GM20431 (cell line): ENCODE measurements at regions not wholly inside any gene's neighbourhood (a gene's known extent, or its start where the extent isn't known, plus 50 kb on each side); places are given as distances from the start of the nearest gene placed in this dataset.

Experiments
- in situ Hi-C: fragments of 300-500 bp; cut with MseI, MboI; formaldehyde crosslinking; loops from one replicate; pipeline ENCODE4 v1.15.0; 2020; ENCODE audit warnings: low sequenced_read_pairs; ENCODE audit not compliant: unreplicated experiment

GRCh38 chr6:113643407-113643770 lies 213.8 kb upstream of the MARCKS start:
- in situ Hi-C loops = no loop called here

- in situ Hi-C loops = no loop called here
Measured at GRCh38 chr6:113644861-113645575, 212.1 kb upstream of the MARCKS start.

- in situ Hi-C loops = no loop called here
Measured at GRCh38 chr6:113645576-113645970, 211.6 kb upstream of the MARCKS start.

- in situ Hi-C loops = no loop called here
Measured at GRCh38 chr6:113645986-113646385, 211.2 kb upstream of the MARCKS start.

- in situ Hi-C loops = no loop called here
Measured at GRCh38 chr6:113646701-113647100, 210.4 kb upstream of the MARCKS start.

GRCh38 chr6:113647143-113647889 lies 209.8 kb upstream of the MARCKS start:
- in situ Hi-C loops = no loop called here

GRCh38 chr6:113648698-113649097 lies 208.4 kb upstream of the MARCKS start:
- in situ Hi-C loops = no loop called here

- in situ Hi-C loops = no loop called here
Measured at GRCh38 chr6:113649276-113649675, 207.9 kb upstream of the MARCKS start.

- in situ Hi-C loops = no loop called here
Measured at GRCh38 chr6:113649880-113650609, 207.1 kb upstream of the MARCKS start.

GRCh38 chr6:113650610-113650979 lies 206.6 kb upstream of the MARCKS start:
- in situ Hi-C loops = no loop called here

- in situ Hi-C loops = no loop called here
Measured at GRCh38 chr6:113651120-113651519, 206.0 kb upstream of the MARCKS start.

GRCh38 chr6:113651920-113652319 lies 205.2 kb upstream of the MARCKS start:
- in situ Hi-C loops = no loop called here

- in situ Hi-C loops = no loop called here
Measured at GRCh38 chr6:113653275-113653674, 203.9 kb upstream of the MARCKS start.

- in situ Hi-C loops = no loop called here
Measured at GRCh38 chr6:113654396-113654795, 202.7 kb upstream of the MARCKS start.

GRCh38 chr6:113655761-113656160 lies 201.4 kb upstream of the MARCKS start:
- in situ Hi-C loops = no loop called here

GRCh38 chr6:113659762-113660404 lies 197.3 kb upstream of the MARCKS start:
- in situ Hi-C loops = no loop called here

- in situ Hi-C loops = no loop called here
Measured at GRCh38 chr6:113660819-113661218, 196.3 kb upstream of the MARCKS start.

GRCh38 chr6:113662093-113662665 lies 195.0 kb upstream of the MARCKS start:
- in situ Hi-C loops = no loop called here

GRCh38 chr6:113662688-113663333 lies 194.3 kb upstream of the MARCKS start:
- in situ Hi-C loops = no loop called here

- in situ Hi-C loops = no loop called here
Measured at GRCh38 chr6:113664909-113665308, 192.2 kb upstream of the MARCKS start.
